CD14-positive monocyte (primary cell): ENCODE measurements at regions not wholly inside any gene's neighbourhood (a gene's known extent, or its start where the extent isn't known, plus 50 kb on each side); places are given as distances from the start of the nearest gene placed in this dataset.
A peak's percentile ranks its signal among the peaks of the same experiment; 100 is the strongest.

Source experiments
- DNase-seq, 3 donors: peaks; one replicate each; pipeline ENCODE4 v3.0.0-alpha.2; 2011 to 2022
- H2AFZ ChIP-seq: 2 replicates; pipeline ENCODE4 v1.6.0; 2012; ENCODE audit warnings: mild to moderate bottlenecking, low read depth, low read length, inconsistent platforms; ENCODE audit not compliant: insufficient read depth, poor library complexity, severe bottlenecking
- H3K27ac ChIP-seq, 2 donors: 1 replicate in 1 of 2; 2 replicates in 1 of 2; pipeline ENCODE4 v1.5.1; 2012 to 2013; ENCODE audit warnings: low read length in 2 of 2, control low read depth in 1 of 2, inconsistent platforms in 1 of 2, low read depth in 1 of 2, mild to moderate bottlenecking in 1 of 2
- H3K27me3 ChIP-seq, 2 donors: one replicate each; pipeline versions ENCODE4 v1.6.0 to v1.6.1; 2011 to 2013; ENCODE audit warnings: low read length in 2 of 2; ENCODE audit not compliant: control insufficient read depth in 2 of 2, insufficient read depth in 2 of 2
- H3K36me3 ChIP-seq, 2 donors: replicated peaks in 1 of 2; 1 replicate in 1 of 2; 2 replicates in 1 of 2; pipeline versions ENCODE4 v1.5.1 to v1.6.1; 2012 to 2013; ENCODE audit warnings: low read length in 2 of 2, control low read depth in 1 of 2, inconsistent platforms in 1 of 2, mild to moderate bottlenecking in 1 of 2; ENCODE audit not compliant: insufficient read depth in 2 of 2, control insufficient read depth in 1 of 2
- H3K4me1 ChIP-seq, 2 donors: 1 replicate in 1 of 2; 2 replicates in 1 of 2; pipeline versions ENCODE4 v1.5.1 to v1.6.1; 2012 to 2013; ENCODE audit warnings: low read length in 2 of 2, control low read depth in 1 of 2, inconsistent platforms in 1 of 2, mild to moderate bottlenecking in 1 of 2, moderate library complexity in 1 of 2; ENCODE audit not compliant: insufficient read depth in 2 of 2, control insufficient read depth in 1 of 2
- H3K4me2 ChIP-seq: replicated peaks from 2 replicates; pipeline ENCODE3; 2012; ENCODE audit warnings: low read length, moderate library complexity, mild to moderate bottlenecking; ENCODE audit not compliant: poor library complexity, severe bottlenecking; ENCODE audit errors: extremely low read depth
- H3K4me3 ChIP-seq, 3 experiments: fragments of 200-600 bp in 1 of 3; sonication (generic) in 1 of 3; replicated peaks in 1 of 3; 1 replicate in 2 of 3; 2 replicates in 1 of 3; pipeline ENCODE4 v1.5.1; 2011 to 2013; ENCODE audit warnings: low read length in 3 of 3, mild to moderate bottlenecking in 3 of 3, control low read depth in 2 of 3, low read depth in 2 of 3, inconsistent platforms in 1 of 3, moderate library complexity in 1 of 3
- H3K79me2 ChIP-seq: 2 replicates; pipeline ENCODE4 v1.6.0; 2012; ENCODE audit warnings: mild to moderate bottlenecking, control low read depth, inconsistent platforms, low read length, moderate library complexity; ENCODE audit not compliant: insufficient read depth
- H3K9ac ChIP-seq: 2 replicates; pipeline ENCODE4 v1.6.0; 2017; ENCODE audit warnings: low read length, mild to moderate bottlenecking; ENCODE audit not compliant: insufficient read depth, poor library complexity, severe bottlenecking
- H3K9me3 ChIP-seq, 2 donors: replicated peaks in 1 of 2; 1 replicate in 1 of 2; 2 replicates in 1 of 2; pipeline versions ENCODE4 v1.5.1 to v1.6.1; 2012 to 2013; ENCODE audit warnings: low read length in 2 of 2, control low read depth in 1 of 2; ENCODE audit not compliant: control insufficient read depth in 1 of 2, insufficient read depth in 1 of 2
- H4K20me1 ChIP-seq: 2 replicates; pipeline ENCODE4 v1.6.0; 2012; ENCODE audit warnings: mild to moderate bottlenecking, low read length, control low read depth, moderate library complexity; ENCODE audit not compliant: insufficient read depth
- H3K27ac Mint-ChIP-seq, 7 donors: one replicate each; pipeline ENCODE4 v1.8.0; 2020; ENCODE audit warnings: mild to moderate bottlenecking in 7 of 7, mixed read lengths in 7 of 7, moderate library complexity in 6 of 7, inconsistent platforms in 2 of 7
- H3K27me3 Mint-ChIP-seq, 3 donors: one replicate each; pipeline ENCODE4 v1.8.0; 2021 to 2022; ENCODE audit warnings: low read depth in 3 of 3, mild to moderate bottlenecking in 3 of 3, mixed read lengths in 3 of 3, moderate library complexity in 3 of 3, inconsistent platforms in 1 of 3
- H3K36me3 Mint-ChIP-seq, 2 donors: one replicate each; pipeline ENCODE4 v1.8.0; 2020; ENCODE audit warnings: mixed read lengths in 2 of 2, inconsistent platforms in 1 of 2, mild to moderate bottlenecking in 1 of 2
- H3K4me1 Mint-ChIP-seq: one replicate; pipeline ENCODE4 v1.8.0; 2020; ENCODE audit warnings: mild to moderate bottlenecking, mixed read lengths
- H3K4me3 Mint-ChIP-seq, 2 donors: one replicate each; pipeline ENCODE4 v1.8.0; 2020; ENCODE audit warnings: mild to moderate bottlenecking in 2 of 2, mixed read lengths in 2 of 2, moderate library complexity in 1 of 2
- H3K9me3 Mint-ChIP-seq, 7 donors: one replicate each; pipeline ENCODE4 v1.8.0; 2020 to 2022; ENCODE audit warnings: mixed read lengths in 7 of 7, mild to moderate bottlenecking in 6 of 7, moderate library complexity in 6 of 7, inconsistent platforms in 2 of 7
- CTCF ChIP-seq: fragments of 200-600 bp; IDR thresholded peaks from one replicate; pipeline ENCODE4 v1.8.0; 2022; ENCODE audit warnings: antibody characterized with exemption, mild to moderate bottlenecking
- WGBS: methylation state at CpG from one replicate; pipeline ENCODE4 v1.1.5; 2013; ENCODE audit warnings: missing lambda C conversion rate; ENCODE audit not compliant: insufficient coverage; 5-methylcytosine and 5-hydroxymethylcytosine counted together
- intact Hi-C, 2 donors: fragments of 100-400 bp; cut with micrococcal nuclease; formaldehyde crosslinking; loops; one replicate each; pipeline versions ENCODE4 v1.15.0 to v1.15.1; 2023

- Histone ChIP-seq H3K27ac (no peak overlapping the region), H3K4me2 (no peak overlapping the region), H2AFZ (no peak overlapping the region), H3K4me3 (no peak overlapping the region), H3K27me3 (no peaks in the 10 kb centered on the region), H3K4me1 (no peaks in the 10 kb centered on the region), H3K36me3 (no peaks in the 10 kb centered on the region), H3K9me3 (no peaks in the 10 kb centered on the region), H3K79me2 (no peaks in the 10 kb centered on the region), H4K20me1 (no peaks in the 10 kb centered on the region), H3K9ac (no peak overlapping the region)
- Mint-ChIP-seq H3K27me3 (peaks cover 0 to 2% (median 0%) of the 10 kb centered on the region in 3 donors), H3K27ac (peak overlapping the region in 1 of 7 donors; percentile 49), H3K4me1 (no peaks in the 10 kb centered on the region), H3K9me3 (peaks cover 0 to 3% (median 0%) of the 10 kb centered on the region in 7 donors), H3K36me3 (no peaks in the 10 kb centered on the region), H3K4me3 (no peak overlapping the region)
- TF ChIP-seq CTCF, result no peak
- DNase-seq, result no peak
- intact Hi-C loops, result no loop called here
- 83% methylated on average over 3 of the region's 3 CpGs for WGBS
Measured at GRCh38 chr4:10298681-10299080, 158.5 kb downstream of the ZNF518B start.

- Mint-ChIP-seq H3K9me3 (peaks cover 0 to 8% (median 2%) of the 10 kb centered on the region in 7 donors), H3K4me1 (no peaks in the 10 kb centered on the region), H3K27ac (no peak overlapping the region), H3K27me3 (peaks cover 0 to 2% (median 0%) of the 10 kb centered on the region in 3 donors), H3K36me3 (no peaks in the 10 kb centered on the region), H3K4me3 (no peak overlapping the region)
- 70% methylated on average over 2 of the region's 3 CpGs for WGBS
- intact Hi-C loops, result no loop called here
- TF ChIP-seq CTCF, result no peak
- Histone ChIP-seq H3K79me2 (no peaks in the 10 kb centered on the region), H3K9ac (no peak overlapping the region), H3K4me2 (no peak overlapping the region), H3K27me3 (no peaks in the 10 kb centered on the region), H3K27ac (no peak overlapping the region), H2AFZ (no peak overlapping the region), H3K4me3 (no peak overlapping the region), H3K36me3 (no peaks in the 10 kb centered on the region), H3K4me1 (no peaks in the 10 kb centered on the region), H3K9me3 (no peaks in the 10 kb centered on the region), H4K20me1 (no peaks in the 10 kb centered on the region)
- DNase-seq, result no peak
Measured at GRCh38 chr4:10296730-10297129, 160.5 kb downstream of the ZNF518B start.
